ENCODE measurements at regions not wholly inside any gene's neighbourhood (a gene's known extent, or its start where the extent isn't known, plus 50 kb on each side); places are given as distances from the start of the nearest gene placed in this dataset.

GRCh38 chr3:70532806-70533205 is 220.4 kb upstream of the MDFIC2 start:
- Histone ChIP-seq H3K4me3 (ENCODE audit: low read depth in 1 of 3, low read length in 3 of 3) (no peak overlapping the region), H3K36me3 (ENCODE audit: control insufficient read depth in 4 of 4, insufficient read depth in 3 of 4, low read depth in 1 of 4, low read length in 3 of 4) (no peaks in the 10 kb centered on the region), H3K27ac (ENCODE audit: low read depth in 1 of 2, low read length in 2 of 2) (no peak overlapping the region), H3K4me1 (ENCODE audit: control insufficient read depth in 4 of 4, insufficient read depth in 4 of 4, low read length in 3 of 4) (no peaks in the 10 kb centered on the region), H3K27me3 (ENCODE audit: control insufficient read depth in 4 of 4, insufficient read depth in 4 of 4, low read length in 3 of 4) (peaks cover 0 to under 1% (median 0%) of the 10 kb centered on the region in 4 donors), H3K9me3 (ENCODE audit: control insufficient read depth in 4 of 4, low read length in 3 of 4) (no peaks in the 10 kb centered on the region), H3K9ac (ENCODE audit: low read depth in 1 of 2, low read length in 2 of 2) (no peak overlapping the region)
- TF ChIP-seq RAD21 (IDR thresholded peaks at IDR 0.05): no peak
- TF ChIP-seq FOXA1 (IDR thresholded peaks at IDR 0.05): no peak
- TF ChIP-seq HNF4A (conservative IDR thresholded peaks at IDR 0.05): no peak
- no peak for TF ChIP-seq REST (IDR thresholded peaks at IDR 0.05)
- no peak for TF ChIP-seq CTCF (IDR thresholded peaks at IDR 0.05; ENCODE audit: low read depth, low read length, missing input control)
- TF ChIP-seq YY1 (IDR thresholded peaks at IDR 0.05): no peak
- no peak for TF ChIP-seq GABPA (IDR thresholded peaks at IDR 0.05 in 1 of 2, conservative IDR thresholded peaks at IDR 0.05 in 1 of 2)
- no peak for TF ChIP-seq SP1 (IDR thresholded peaks at IDR 0.05)
- no peak for TF ChIP-seq RXRA (IDR thresholded peaks at IDR 0.05)
- no peak for TF ChIP-seq JUND (IDR thresholded peaks at IDR 0.05)
- no peak for TF ChIP-seq MAX (IDR thresholded peaks at IDR 0.05)
- no peak for TF ChIP-seq EGR1 (IDR thresholded peaks at IDR 0.05; ENCODE audit: low read depth in 2 of 2)
- no peak for TF ChIP-seq TAF1 (conservative IDR thresholded peaks at IDR 0.05)
- 47% methylated on average over 2 of the region's 2 CpGs for WGBS
- DNase-seq (ENCODE audit: low spot score): no peak

GRCh38 chr3:70531838-70532489 is 219.5 kb upstream of the MDFIC2 start:
- DNase-seq (ENCODE audit: low spot score): no peak
- no peak for TF ChIP-seq GABPA (IDR thresholded peaks at IDR 0.05 in 1 of 2, conservative IDR thresholded peaks at IDR 0.05 in 1 of 2)
- no peaks in the 10 kb centered on the region for H3K27me3 ChIP-seq (ENCODE audit: control insufficient read depth in 4 of 4, insufficient read depth in 4 of 4, low read length in 3 of 4)

More at GRCh38 chr3:70531838-70532489, 219.5 kb upstream of the MDFIC2 start:
- no peaks in the 10 kb centered on the region for H3K9me3 ChIP-seq (ENCODE audit: control insufficient read depth in 4 of 4, low read length in 3 of 4)
- 84% methylated on average over 10 of the region's 10 CpGs for WGBS
- H3K9ac ChIP-seq (ENCODE audit: low read depth in 1 of 2, low read length in 2 of 2): no peak overlapping the region
- H3K27ac ChIP-seq (ENCODE audit: low read depth in 1 of 2, low read length in 2 of 2): no peak overlapping the region
- H3K36me3 ChIP-seq (ENCODE audit: control insufficient read depth in 4 of 4, insufficient read depth in 3 of 4, low read depth in 1 of 4, low read length in 3 of 4): no peaks in the 10 kb centered on the region
- H3K4me1 ChIP-seq (ENCODE audit: control insufficient read depth in 4 of 4, insufficient read depth in 4 of 4, low read length in 3 of 4): no peaks in the 10 kb centered on the region
- no peak overlapping the region for H3K4me3 ChIP-seq (ENCODE audit: low read depth in 1 of 3, low read length in 3 of 3)

Data from liver (tissue), 8 donors.